ENCODE measurements at regions not wholly inside any gene's neighbourhood (a gene's known extent, or its start where the extent isn't known, plus 50 kb on each side); places are given as distances from the start of the nearest gene placed in this dataset.
"Not testable (repeated sequence)": the region's sequence is repeated elsewhere in the genome, so short reads cannot be mapped to it uniquely, and the experiment has no call there.

- DNase-seq, result no peak
These were observed 563.3 kb upstream of the POM121L12 start for GRCh38 chr7:52472006-52472620.

GRCh38 chr7:52465216-52465615, 570.2 kb upstream of the POM121L12 start:
- DNase-seq, result no peak

- DNase-seq, result no peak
These were observed 572.1 kb upstream of the POM121L12 start for GRCh38 chr7:52463341-52463740.

GRCh38 chr7:52462474-52462873, 573.0 kb upstream of the POM121L12 start:
- no peak for DNase-seq

GRCh38 chr7:52455571-52455970, 579.9 kb upstream of the POM121L12 start:
- DNase-seq, result no peak

GRCh38 chr7:52450816-52451215, 584.6 kb upstream of the POM121L12 start:
- DNase-seq, result no peak

- no peak for DNase-seq
These were observed 587.8 kb upstream of the POM121L12 start for GRCh38 chr7:52447581-52448180.

- DNase-seq, result no peak
These were observed 599.2 kb upstream of the POM121L12 start for GRCh38 chr7:52436278-52436677.

- DNase-seq, result no peak
These were observed 604.2 kb upstream of the POM121L12 start for GRCh38 chr7:52431082-52431815.

- no peak for DNase-seq
These were observed 612.2 kb upstream of the POM121L12 start for GRCh38 chr7:52423251-52423650.

- DNase-seq, result no peak
These were observed 622.4 kb upstream of the POM121L12 start for GRCh38 chr7:52413051-52413450.

GRCh38 chr7:52410032-52410431, 625.4 kb upstream of the POM121L12 start:
- DNase-seq, result no peak

- no peak for DNase-seq
These were observed 628.6 kb upstream of the POM121L12 start for GRCh38 chr7:52406808-52407207.

- DNase-seq, result no peak
These were observed 652.7 kb upstream of the POM121L12 start for GRCh38 chr7:52382731-52383130.

GRCh38 chr7:52369922-52370321, 665.5 kb upstream of the POM121L12 start:
- DNase-seq, result no peak

GRCh38 chr7:52365349-52365748, 670.1 kb upstream of the POM121L12 start:
- no peak for DNase-seq

- DNase-seq, result no peak
These were observed 672.9 kb upstream of the POM121L12 start for GRCh38 chr7:52362521-52362920.

GRCh38 chr7:52360541-52360940, 674.9 kb upstream of the POM121L12 start:
- no peak for DNase-seq

GRCh38 chr7:52355053-52355452, 680.4 kb upstream of the POM121L12 start:
- no peak for DNase-seq

GRCh38 chr7:52352013-52352981, 683.1 kb upstream of the POM121L12 start:
- DNase-seq, result no peak

- DNase-seq, result no peak
These were observed 691.4 kb upstream of the POM121L12 start for GRCh38 chr7:52344015-52344414.

- DNase-seq, result no peak
These were observed 695.4 kb upstream of the POM121L12 start for GRCh38 chr7:52340067-52340466.

- DNase-seq, result not testable (repeated sequence)
These were observed 707.1 kb upstream of the POM121L12 start for GRCh38 chr7:52328328-52328727.
